Smooth muscle cell (in vitro differentiated cells): ENCODE measurements at regions not wholly inside any gene's neighbourhood (a gene's known extent, or its start where the extent isn't known, plus 50 kb on each side); places are given as distances from the start of the nearest gene placed in this dataset.

Experiments used
- DNase-seq: peaks from one replicate; lab custom pipeline; 2025; ENCODE audit not compliant: unreplicated experiment; lab: John Stamatoyannopoulos, UW
- H2AFZ ChIP-seq: fragments of 200-600 bp; sonication (generic); 2 replicates; pipeline ENCODE4 v1.6.0; 2016; ENCODE audit warnings: antibody characterized with exemption, low read depth, mild to moderate bottlenecking
- H3F3A ChIP-seq: fragments of 200-600 bp; sonication (generic); 2 replicates; pipeline ENCODE4 v1.6.0; 2017; ENCODE audit warnings: antibody characterized with exemption, low read depth
- H3K27ac ChIP-seq: fragments of 200-600 bp; sonication (generic); 2 replicates; pipeline ENCODE4 v1.5.1; 2016; ENCODE audit warnings: low read depth, mild to moderate bottlenecking
- H3K27me3 ChIP-seq: fragments of 200-600 bp; sonication (generic); 2 replicates; pipeline ENCODE4 v1.6.1; 2016; ENCODE audit warnings: low read depth, mild to moderate bottlenecking
- H3K36me3 ChIP-seq: fragments of 200-600 bp; sonication (generic); 2 replicates; pipeline ENCODE4 v1.5.1; 2016; ENCODE audit warnings: low read depth
- H3K4me1 ChIP-seq: fragments of 200-600 bp; sonication (generic); 2 replicates; pipeline ENCODE4 v1.5.1; 2016; ENCODE audit warnings: low read depth
- H3K4me2 ChIP-seq: fragments of 200-600 bp; sonication (generic); 2 replicates; pipeline ENCODE4 v1.6.0; 2016; ENCODE audit warnings: mild to moderate bottlenecking
- H3K4me3 ChIP-seq: fragments of 200-600 bp; sonication (generic); 2 replicates; pipeline ENCODE4 v1.5.1; 2016; ENCODE audit warnings: mild to moderate bottlenecking
- H3K79me2 ChIP-seq: fragments of 200-600 bp; sonication (generic); 2 replicates; pipeline ENCODE4 v1.6.0; 2016; ENCODE audit warnings: low read depth, mild to moderate bottlenecking
- H3K9ac ChIP-seq: fragments of 200-600 bp; sonication (generic); 2 replicates; pipeline ENCODE4 v1.6.0; 2016; ENCODE audit warnings: low read depth
- H3K9me3 ChIP-seq: fragments of 200-600 bp; sonication (generic); replicated peaks from 2 replicates; pipeline ENCODE4 v1.5.1; 2016; ENCODE audit warnings: low read depth
- H4K20me1 ChIP-seq: fragments of 200-600 bp; sonication (generic); 2 replicates; pipeline ENCODE4 v1.6.0; 2016; ENCODE audit warnings: low read depth
- CTCF ChIP-seq: fragments of 200-600 bp; sonication (generic); IDR thresholded peaks from 2 replicates; pipeline ENCODE4 v1.5.1; 2017; ENCODE audit warnings: borderline replicate concordance, mild to moderate bottlenecking, antibody characterized with exemption; ENCODE audit not compliant: insufficient read depth, poor library complexity, severe bottlenecking
- WGBS: methylation state at CpG from one replicate; pipeline ENCODE4 v1.1.7; 2016; ENCODE audit warnings: low lambda C conversion rate; 5-methylcytosine and 5-hydroxymethylcytosine counted together

GRCh38 chr5:179430193-179431175 lies 85.2 kb upstream of the ADAMTS2 start:
- Histone ChIP-seq H3K4me2 (no peak overlapping the region), H3F3A (no peaks in the 10 kb centered on the region), H3K27me3 (no peaks in the 10 kb centered on the region), H3K9ac (no peak overlapping the region), H3K79me2 (no peaks in the 10 kb centered on the region), H3K4me1 (no peaks in the 10 kb centered on the region), H3K36me3 (no peaks in the 10 kb centered on the region), H3K27ac (no peak overlapping the region), H3K9me3 (no peaks in the 10 kb centered on the region), H2AFZ (no peak overlapping the region), H4K20me1 (no peaks in the 10 kb centered on the region), H3K4me3 (no peak overlapping the region)
- no peak for TF ChIP-seq CTCF
- DNase-seq, result no peak
- 93% methylated on average over 22 of the region's 22 CpGs for WGBS

GRCh38 chr5:179427676-179428056 lies 82.4 kb upstream of the ADAMTS2 start:
- 90% methylated on average over 21 of the region's 21 CpGs for WGBS
- Histone ChIP-seq H3K9ac (no peak overlapping the region), H3K27me3 (no peaks in the 10 kb centered on the region), H2AFZ (no peak overlapping the region), H3K4me2 (no peak overlapping the region), H3K9me3 (no peaks in the 10 kb centered on the region), H3K36me3 (no peaks in the 10 kb centered on the region), H3K4me1 (no peaks in the 10 kb centered on the region), H3K27ac (no peak overlapping the region), H4K20me1 (no peaks in the 10 kb centered on the region), H3K79me2 (no peaks in the 10 kb centered on the region), H3F3A (no peaks in the 10 kb centered on the region), H3K4me3 (no peak overlapping the region)
- TF ChIP-seq CTCF, result no peak
- no peak for DNase-seq

- Histone ChIP-seq H3F3A (no peaks in the 10 kb centered on the region), H3K4me2 (no peak overlapping the region), H3K27me3 (no peaks in the 10 kb centered on the region), H3K4me3 (no peak overlapping the region), H3K27ac (no peak overlapping the region), H4K20me1 (no peaks in the 10 kb centered on the region), H3K36me3 (no peaks in the 10 kb centered on the region), H2AFZ (no peak overlapping the region), H3K79me2 (no peaks in the 10 kb centered on the region), H3K9ac (no peak overlapping the region), H3K9me3 (no peaks in the 10 kb centered on the region), H3K4me1 (no peaks in the 10 kb centered on the region)
- no peak for DNase-seq
- 94% methylated on average over 28 of the region's 28 CpGs for WGBS
- TF ChIP-seq CTCF, result no peak
Observed at GRCh38 chr5:179427032-179427675, 81.9 kb upstream of the ADAMTS2 start.
